GM12864 (cell line): ENCODE measurements at regions not wholly inside any gene's neighbourhood (a gene's known extent, or its start where the extent isn't known, plus 50 kb on each side); places are given as distances from the start of the nearest gene placed in this dataset.
A peak's percentile ranks its signal among the peaks of the same experiment; 100 is the strongest.

Source experiments
- DNase-seq: peaks from one replicate; pipeline ENCODE4 v3.0.0-alpha.2; 2011; ENCODE audit warnings: low read depth
- H3K4me3 ChIP-seq: 2 replicates; pipeline ENCODE4 v1.5.1; 2011; ENCODE audit warnings: mild to moderate bottlenecking, low read depth, low read length, control low read depth
- CTCF ChIP-seq: IDR thresholded peaks from 2 replicates; pipeline ENCODE4 v1.5.1; 2011; ENCODE audit warnings: low read depth, mild to moderate bottlenecking, moderate library complexity, low read length, control low read depth, inconsistent platforms; ENCODE audit errors: missing control alignments

GRCh38 chr4:111849746-111850284 lies 295.4 kb upstream of the FAM241A start:
- no peak for DNase-seq
- no peak for TF ChIP-seq CTCF

GRCh38 chr4:111854494-111855087 lies 290.7 kb upstream of the FAM241A start:
- peak; percentile 55 for TF ChIP-seq CTCF
- DNase-seq = no peak
- H3K4me3 ChIP-seq = no peak overlapping the region

More at GRCh38 chr4:111849746-111850284, 295.4 kb upstream of the FAM241A start:
- H3K4me3 ChIP-seq = no peak overlapping the region

GRCh38 chr4:111855308-111855707 lies 289.9 kb upstream of the FAM241A start:
- TF ChIP-seq CTCF = no peak
- DNase-seq = no peak
- no peak overlapping the region for H3K4me3 ChIP-seq

- TF ChIP-seq CTCF = no peak
- no peak for DNase-seq
- no peak overlapping the region for H3K4me3 ChIP-seq
Observed at GRCh38 chr4:111864066-111864465, 281.2 kb upstream of the FAM241A start.

GRCh38 chr4:111869339-111869738 lies 275.9 kb upstream of the FAM241A start:
- no peak for DNase-seq
- no peak for TF ChIP-seq CTCF
- H3K4me3 ChIP-seq = no peak overlapping the region

- H3K4me3 ChIP-seq = no peak overlapping the region
- TF ChIP-seq CTCF = no peak
- no peak for DNase-seq
Observed at GRCh38 chr4:111871802-111872201, 273.5 kb upstream of the FAM241A start.

GRCh38 chr4:111873801-111874200 lies 271.5 kb upstream of the FAM241A start:
- TF ChIP-seq CTCF = no peak
- H3K4me3 ChIP-seq = no peak overlapping the region
- no peak for DNase-seq
